ENCODE measurements at regions not wholly inside any gene's neighbourhood (a gene's known extent, or its start where the extent isn't known, plus 50 kb on each side); places are given as distances from the start of the nearest gene placed in this dataset.

DNA sequence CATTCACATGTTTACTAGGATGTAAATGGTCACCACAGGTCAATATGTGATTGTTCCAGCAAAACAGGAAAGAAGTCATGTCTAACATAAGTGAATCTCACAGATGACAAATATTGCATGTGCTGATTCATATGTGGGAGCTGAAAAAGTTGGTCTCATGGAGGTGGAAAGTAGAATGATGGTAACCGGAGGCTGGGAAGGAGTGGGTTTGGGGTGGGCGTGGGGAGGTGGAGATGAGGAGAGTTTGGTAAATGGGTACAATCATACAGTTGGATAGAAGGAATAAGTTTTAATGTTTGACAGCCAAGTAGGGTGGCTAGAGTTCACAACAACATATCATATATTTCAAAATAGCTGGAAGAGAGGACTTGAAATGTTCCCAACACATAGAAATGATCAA is 83.8 kb upstream of the RANBP3L start:
- TF ChIP-seq EZH2phosphoT487 (IDR thresholded peaks at IDR 0.05; ENCODE audit: borderline replicate concordance, low read depth, low read length), result no peak
- TF ChIP-seq, protein P1, sequence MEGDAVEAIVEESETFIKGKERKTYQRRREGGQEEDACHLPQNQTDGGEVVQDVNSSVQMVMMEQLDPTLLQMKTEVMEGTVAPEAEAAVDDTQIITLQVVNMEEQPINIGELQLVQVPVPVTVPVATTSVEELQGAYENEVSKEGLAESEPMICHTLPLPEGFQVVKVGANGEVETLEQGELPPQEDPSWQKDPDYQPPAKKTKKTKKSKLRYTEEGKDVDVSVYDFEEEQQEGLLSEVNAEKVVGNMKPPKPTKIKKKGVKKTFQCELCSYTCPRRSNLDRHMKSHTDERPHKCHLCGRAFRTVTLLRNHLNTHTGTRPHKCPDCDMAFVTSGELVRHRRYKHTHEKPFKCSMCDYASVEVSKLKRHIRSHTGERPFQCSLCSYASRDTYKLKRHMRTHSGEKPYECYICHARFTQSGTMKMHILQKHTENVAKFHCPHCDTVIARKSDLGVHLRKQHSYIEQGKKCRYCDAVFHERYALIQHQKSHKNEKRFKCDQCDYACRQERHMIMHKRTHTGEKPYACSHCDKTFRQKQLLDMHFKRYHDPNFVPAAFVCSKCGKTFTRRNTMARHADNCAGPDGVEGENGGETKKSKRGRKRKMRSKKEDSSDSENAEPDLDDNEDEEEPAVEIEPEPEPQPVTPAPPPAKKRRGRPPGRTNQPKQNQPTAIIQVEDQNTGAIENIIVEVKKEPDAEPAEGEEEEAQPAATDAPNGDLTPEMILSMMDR (conservative IDR thresholded peaks at IDR 0.05; ENCODE audit: low read length), result no peak
- H3K27ac ChIP-seq (ENCODE audit: low read depth, low read length, poor library complexity, severe bottlenecking), result no peak overlapping the region
- H3K4me2 ChIP-seq (ENCODE audit: low read length), result no peak overlapping the region
- H3K4me1 ChIP-seq (ENCODE audit: insufficient read depth, low read length, poor library complexity, severe bottlenecking), result peaks cover 34% of the 10 kb centered on the region
- DNase-seq (ENCODE audit: low spot score), result no peak
- CTCF ChIA-PET (ENCODE audit: unreplicated experiment), result no interaction called here
- H3K9me3 ChIP-seq (ENCODE audit: low read length), result no peaks in the 10 kb centered on the region
- H3K4me3 ChIP-seq (ENCODE audit: low read depth, low read length, poor library complexity, severe bottlenecking), result no peak overlapping the region
- no TSS peak for BruUV-seq (replicated peaks)
- H2AFZ ChIP-seq (ENCODE audit: low read length), result peak overlapping the region; percentile 58; the same call in 1 of the 2 replicates
- no peaks in the 10 kb centered on the region for H3K9me2 ChIP-seq (ENCODE audit: insufficient read depth, low read length)
- intact Hi-C loops (cut with micrococcal nuclease; ENCODE audit: unreplicated experiment), result no loop called here
- no peaks in the 10 kb centered on the region for H3K36me3 ChIP-seq (ENCODE audit: insufficient read depth, low read length)
- POLR2A ChIA-PET, result interaction anchor here (0.8 to 1.6 kb wide), 3 partner anchors 9 to 39 kb away, joined by 3 to 4 read pairs (median 4); no protein-coding TSS in a partner anchor
- H4K20me1 ChIP-seq (ENCODE audit: insufficient read depth, low read length), result no peaks in the 10 kb centered on the region
- H3K79me2 ChIP-seq (ENCODE audit: insufficient read depth, low read depth, low read length), result no peaks in the 10 kb centered on the region

DNA sequence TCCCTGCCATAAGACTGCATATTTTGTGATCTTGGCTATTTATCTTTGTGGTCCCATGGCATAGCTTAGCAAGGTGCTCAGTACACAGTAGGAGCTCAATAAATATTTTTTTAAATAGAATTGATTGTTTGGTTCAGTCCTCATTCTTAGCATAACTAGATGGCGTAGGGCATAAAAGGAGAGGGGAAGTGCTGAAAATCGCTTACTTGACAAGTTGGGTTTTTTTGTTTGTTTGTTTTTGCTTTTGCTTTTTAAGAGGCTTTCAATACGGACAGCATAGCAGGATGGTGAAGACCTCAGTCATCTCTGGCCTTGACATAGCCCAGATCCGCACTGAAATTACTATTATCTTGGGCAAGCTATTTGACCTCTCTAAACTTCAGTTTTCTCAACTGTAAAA is 86.6 kb upstream of the RANBP3L start:
- intact Hi-C loops (cut with micrococcal nuclease; ENCODE audit: unreplicated experiment), result no loop called here
- no peak for DNase-seq (ENCODE audit: low spot score)
- Histone ChIP-seq H4K20me1 (ENCODE audit: insufficient read depth, low read length) (no peaks in the 10 kb centered on the region), H3K4me2 (ENCODE audit: low read length) (no peak overlapping the region), H3K79me2 (ENCODE audit: insufficient read depth, low read depth, low read length) (no peaks in the 10 kb centered on the region), H3K4me3 (ENCODE audit: low read depth, low read length, poor library complexity, severe bottlenecking) (no peak overlapping the region), H3K4me1 (ENCODE audit: insufficient read depth, low read length, poor library complexity, severe bottlenecking) (peaks cover 44% of the 10 kb centered on the region), H2AFZ (ENCODE audit: low read length) (peak overlapping the region; percentile 57; the same call in 1 of the 2 replicates), H3K27ac (ENCODE audit: low read depth, low read length, poor library complexity, severe bottlenecking) (no peak overlapping the region), H3K9me2 (ENCODE audit: insufficient read depth, low read length) (no peaks in the 10 kb centered on the region), H3K9me3 (ENCODE audit: low read length) (no peaks in the 10 kb centered on the region), H3K36me3 (ENCODE audit: insufficient read depth, low read length) (no peaks in the 10 kb centered on the region)
- no TSS peak for BruUV-seq (replicated peaks)
- CTCF ChIA-PET (ENCODE audit: unreplicated experiment), result no interaction called here
- POLR2A ChIA-PET, result interaction anchor here (0.9 to 2.2 kb wide), 7 partner anchors 9 to 237 kb away, joined by 3 to 5 read pairs (median 4); no protein-coding TSS in a partner anchor
- TF ChIP-seq, protein P1 (conservative IDR thresholded peaks at IDR 0.05; ENCODE audit: low read length), result no peak
- TF ChIP-seq EZH2phosphoT487 (IDR thresholded peaks at IDR 0.05; ENCODE audit: borderline replicate concordance, low read depth, low read length), result no peak

DNA sequence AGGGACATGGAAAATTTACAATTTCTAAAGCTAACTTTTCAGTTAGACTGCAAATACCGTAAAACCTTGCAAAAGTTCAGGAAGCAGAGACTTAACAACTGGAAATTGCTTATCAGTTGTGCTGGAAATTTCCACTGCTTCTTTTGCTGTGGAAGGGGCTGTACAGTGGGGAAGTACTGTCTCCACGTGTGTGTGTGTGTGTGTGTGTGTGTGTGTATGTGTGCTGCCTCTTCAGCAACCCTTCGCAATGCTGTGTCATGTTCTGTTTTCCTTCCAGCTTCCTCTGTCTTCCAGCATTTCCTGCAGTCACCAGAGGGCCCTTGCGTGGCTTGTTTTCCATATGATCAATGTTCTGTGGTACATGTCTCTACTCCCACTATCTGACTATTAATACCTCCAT is 87.5 kb upstream of the RANBP3L start:
- H3K9me2 ChIP-seq (ENCODE audit: insufficient read depth, low read length), result no peaks in the 10 kb centered on the region
- no TSS peak for BruUV-seq (replicated peaks)
- peak overlapping the region; percentile 57 for H2AFZ ChIP-seq (ENCODE audit: low read length)
- no peaks in the 10 kb centered on the region for H4K20me1 ChIP-seq (ENCODE audit: insufficient read depth, low read length)
- peaks cover 44% of the 10 kb centered on the region for H3K4me1 ChIP-seq (ENCODE audit: insufficient read depth, low read length, poor library complexity, severe bottlenecking)
- no peak overlapping the region for H3K4me3 ChIP-seq (ENCODE audit: low read depth, low read length, poor library complexity, severe bottlenecking)
- intact Hi-C loops (cut with micrococcal nuclease; ENCODE audit: unreplicated experiment), result no loop called here
- ChIA-PET POLR2A (interaction anchor here (0.5 to 1.7 kb wide), 9 partner anchors 12 to 569 kb away, joined by 3 to 4 read pairs (median 4); no protein-coding TSS in a partner anchor), CTCF (ENCODE audit: unreplicated experiment) (no interaction called here)
- H3K4me2 ChIP-seq (ENCODE audit: low read length), result no peak overlapping the region
- no peaks in the 10 kb centered on the region for H3K79me2 ChIP-seq (ENCODE audit: insufficient read depth, low read depth, low read length)
- no peak for DNase-seq (ENCODE audit: low spot score)
- H3K36me3 ChIP-seq (ENCODE audit: insufficient read depth, low read length), result no peaks in the 10 kb centered on the region
- H3K9me3 ChIP-seq (ENCODE audit: low read length), result no peaks in the 10 kb centered on the region
- H3K27ac ChIP-seq (ENCODE audit: low read depth, low read length, poor library complexity, severe bottlenecking), result no peak overlapping the region
- TF ChIP-seq, protein P1 (conservative IDR thresholded peaks at IDR 0.05; ENCODE audit: low read length), result no peak
- no peak for TF ChIP-seq EZH2phosphoT487 (IDR thresholded peaks at IDR 0.05; ENCODE audit: borderline replicate concordance, low read depth, low read length)
